ACC112 (cell line): ENCODE measurements at regions not wholly inside any gene's neighbourhood (a gene's known extent, or its start where the extent isn't known, plus 50 kb on each side); places are given as distances from the start of the nearest gene placed in this dataset.
"Not testable (repeated sequence)": the region's sequence is repeated elsewhere in the genome, so short reads cannot be mapped to it uniquely, and the experiment has no call there.

Experiments
- H2AFZ ChIP-seq: fragments of 200-600 bp; sonication (generic); one replicate; pipeline ENCODE4 v1.6.0; 2017; ENCODE audit warnings: antibody characterized with exemption, low read length; ENCODE audit not compliant: unreplicated experiment
- H3K27ac ChIP-seq: fragments of 200-600 bp; sonication (generic); 2 replicates; pipeline ENCODE4 v1.5.1; 2014; ENCODE audit warnings: low read depth, mild to moderate bottlenecking, antibody characterized with exemption, low read length, moderate library complexity
- H3K27me3 ChIP-seq: fragments of 200-600 bp; sonication (generic); 2 replicates; pipeline ENCODE4 v1.6.1; 2014; ENCODE audit warnings: mild to moderate bottlenecking, antibody characterized with exemption, low read length, moderate library complexity, mixed read lengths; ENCODE audit not compliant: insufficient read depth
- H3K36me3 ChIP-seq: fragments of 200-600 bp; sonication (generic); 2 replicates; pipeline ENCODE4 v1.6.1; 2016; ENCODE audit warnings: mild to moderate bottlenecking, antibody characterized with exemption, low read length, moderate library complexity, mixed read lengths; ENCODE audit not compliant: insufficient read depth
- H3K4me1 ChIP-seq: fragments of 200-600 bp; sonication (generic); one replicate; pipeline ENCODE4 v1.6.1; 2016; ENCODE audit warnings: low read length, mixed read lengths; ENCODE audit not compliant: insufficient read depth, unreplicated experiment, control insufficient read depth
- H3K4me3 ChIP-seq: fragments of 200-600 bp; sonication (generic); 2 replicates; pipeline ENCODE4 v1.5.1; 2014; ENCODE audit warnings: mild to moderate bottlenecking, low read depth, low read length
- H3K79me2 ChIP-seq: fragments of 200-600 bp; sonication (generic); one replicate; pipeline ENCODE4 v1.6.0; 2016; ENCODE audit warnings: low read length; ENCODE audit not compliant: control insufficient read depth, unreplicated experiment, insufficient read depth

DNA sequence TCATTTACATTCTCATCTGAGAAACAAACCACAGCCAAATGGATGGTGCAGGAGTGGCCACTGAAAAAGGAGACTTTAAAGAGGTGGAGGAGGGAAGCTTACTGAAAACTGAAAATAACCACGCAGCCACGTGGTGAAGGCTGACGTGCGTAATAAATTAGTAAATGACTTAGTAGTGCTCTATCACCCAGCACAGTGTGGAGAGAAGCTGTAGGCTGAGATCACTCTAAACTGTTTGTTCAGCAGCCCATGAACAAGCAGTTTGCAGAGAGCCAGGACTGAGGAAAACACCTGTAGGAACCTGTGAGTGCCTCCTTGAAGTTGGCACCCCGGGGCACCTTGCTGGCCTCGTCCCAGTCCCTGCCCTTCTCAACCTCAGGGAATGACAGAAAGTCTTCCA is 193.0 kb downstream of the TXNL1 start:
- Histone ChIP-seq H3K27me3 (peaks cover 11% of the 10 kb centered on the region; the same call in 1 of the 2 replicates), H3K4me1 (no peaks in the 10 kb centered on the region), H2AFZ (no peak overlapping the region), H3K4me3 (no peak overlapping the region), H3K27ac (no peak overlapping the region), H3K36me3 (no peaks in the 10 kb centered on the region), H3K79me2 (no peaks in the 10 kb centered on the region)

GRCh38 chr18:56444201-56444600 is 194.2 kb downstream of the TXNL1 start:
- Histone ChIP-seq H3K4me1 (no peaks in the 10 kb centered on the region), H3K36me3 (no peaks in the 10 kb centered on the region), H2AFZ (no peak overlapping the region), H3K4me3 (no peak overlapping the region), H3K27me3 (peaks cover 11% of the 10 kb centered on the region; the same call in 1 of the 2 replicates), H3K27ac (no peak overlapping the region), H3K79me2 (no peaks in the 10 kb centered on the region)

GRCh38 chr18:56443166-56443907 is 195.1 kb downstream of the TXNL1 start:
- no peaks in the 10 kb centered on the region for H3K79me2 ChIP-seq
- H3K36me3 ChIP-seq = no peaks in the 10 kb centered on the region
- peaks cover 11% of the 10 kb centered on the region; the same call in 1 of the 2 replicates for H3K27me3 ChIP-seq
- H3K27ac ChIP-seq = no peak overlapping the region
- H3K4me3 ChIP-seq = no peak overlapping the region
- H2AFZ ChIP-seq = no peak overlapping the region
- no peaks in the 10 kb centered on the region for H3K4me1 ChIP-seq

DNA sequence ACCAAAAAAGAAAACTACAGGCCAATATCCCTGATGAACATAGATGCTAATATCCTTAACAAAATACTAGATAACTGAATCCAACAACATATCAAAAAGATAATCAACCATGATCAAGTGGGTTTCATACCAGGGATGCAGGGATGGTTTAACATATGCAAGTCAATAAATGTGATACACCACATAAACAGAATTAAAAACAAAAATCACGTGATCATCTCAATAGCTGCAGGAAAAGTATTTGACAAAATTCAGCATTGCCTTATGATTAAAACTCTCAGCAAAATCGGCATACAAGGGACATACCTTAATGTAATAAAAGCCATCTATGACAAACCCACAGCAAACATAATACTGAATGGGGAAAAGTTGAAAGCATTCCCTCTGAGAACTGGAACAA is 199.9 kb downstream of the TXNL1 start:
- H3K4me3 ChIP-seq = not testable (repeated sequence)

GRCh38 chr18:56436651-56437050 is 201.7 kb downstream of the TXNL1 start:
- no peaks in the 10 kb centered on the region for H3K4me1 ChIP-seq
- no peak overlapping the region for H2AFZ ChIP-seq
- H3K79me2 ChIP-seq = no peaks in the 10 kb centered on the region
- H3K4me3 ChIP-seq = no peak overlapping the region
- H3K27me3 ChIP-seq = no peaks in the 10 kb centered on the region
- no peaks in the 10 kb centered on the region for H3K36me3 ChIP-seq
- no peak overlapping the region for H3K27ac ChIP-seq

More for the DNA sequence above, 199.9 kb downstream of the TXNL1 start:
- not testable (repeated sequence) for H3K27me3 ChIP-seq, H3K79me2 ChIP-seq, H3K4me1 ChIP-seq, H3K27ac ChIP-seq, H2AFZ ChIP-seq, H3K36me3 ChIP-seq

DNA sequence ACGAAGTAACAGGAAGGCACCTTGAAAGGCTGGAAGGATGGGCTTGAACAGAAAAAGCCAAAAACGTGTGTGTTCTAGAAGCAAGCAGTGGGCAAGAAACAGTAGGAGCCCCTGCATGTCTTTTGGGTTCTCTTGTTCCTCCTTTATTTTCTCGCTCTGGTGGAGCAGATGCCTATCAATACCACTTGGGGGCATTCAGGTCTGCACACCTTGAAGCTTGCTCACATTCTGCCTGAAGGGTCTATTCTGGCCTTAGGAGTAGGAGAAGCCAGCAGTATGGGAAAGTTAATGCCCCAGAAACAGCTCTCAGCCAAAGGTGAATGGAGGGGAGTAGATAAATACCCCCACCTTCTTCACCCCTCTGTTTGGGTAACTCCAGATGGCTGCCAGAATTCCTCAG is 204.5 kb downstream of the TXNL1 start:
- Histone ChIP-seq H3K27ac (no peak overlapping the region), H3K27me3 (no peaks in the 10 kb centered on the region), H2AFZ (no peak overlapping the region), H3K79me2 (no peaks in the 10 kb centered on the region), H3K4me1 (no peaks in the 10 kb centered on the region), H3K4me3 (no peak overlapping the region), H3K36me3 (no peaks in the 10 kb centered on the region)

DNA sequence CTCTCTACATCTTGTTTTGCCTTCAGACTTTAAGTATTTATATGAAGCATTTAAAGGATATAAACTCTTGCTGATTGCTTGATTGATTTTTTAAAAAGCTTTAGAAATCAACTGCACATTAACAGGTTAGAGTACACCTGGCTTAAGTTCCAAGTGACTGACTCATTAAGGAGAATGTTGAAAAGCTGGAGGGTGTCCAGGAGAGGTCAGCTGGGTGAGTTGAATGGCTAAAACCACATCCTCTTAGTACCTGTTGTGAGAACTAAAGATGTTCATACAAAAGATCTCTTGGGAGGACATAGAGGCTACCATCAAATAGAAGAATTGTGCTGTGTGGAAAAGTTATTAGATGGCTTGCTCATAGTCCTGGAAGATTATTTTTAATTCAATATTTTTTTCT is 206.8 kb downstream of the TXNL1 start:
- H3K4me1 ChIP-seq = no peaks in the 10 kb centered on the region
- no peaks in the 10 kb centered on the region for H3K79me2 ChIP-seq
- H3K27ac ChIP-seq = no peak overlapping the region
- no peaks in the 10 kb centered on the region for H3K27me3 ChIP-seq
- H2AFZ ChIP-seq = no peak overlapping the region
- no peaks in the 10 kb centered on the region for H3K36me3 ChIP-seq
- no peak overlapping the region for H3K4me3 ChIP-seq

DNA sequence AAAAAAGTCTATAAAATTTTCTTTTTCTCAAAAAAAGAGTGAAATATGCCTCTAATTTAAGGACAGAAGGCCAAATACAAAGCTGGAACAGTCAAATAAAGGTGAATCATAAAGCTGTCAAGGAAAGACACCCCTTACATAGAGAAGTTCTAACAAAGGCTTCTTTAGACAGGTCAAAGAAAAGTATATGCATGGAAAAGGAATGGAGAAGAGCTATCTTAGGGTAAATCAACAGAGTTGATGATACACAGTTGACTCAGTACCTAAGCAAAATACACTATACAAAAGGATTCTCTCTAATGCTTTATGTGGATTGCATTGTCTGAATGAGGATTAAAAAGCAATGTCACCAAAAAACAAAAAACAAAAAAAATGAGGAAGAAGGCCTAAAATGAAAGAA is 214.8 kb downstream of the TXNL1 start:
- Histone ChIP-seq H2AFZ (no peak overlapping the region), H3K27ac (no peak overlapping the region), H3K79me2 (no peaks in the 10 kb centered on the region), H3K36me3 (no peaks in the 10 kb centered on the region), H3K4me3 (no peak overlapping the region), H3K4me1 (no peaks in the 10 kb centered on the region), H3K27me3 (peaks cover 8% of the 10 kb centered on the region; the same call in 1 of the 2 replicates)

DNA sequence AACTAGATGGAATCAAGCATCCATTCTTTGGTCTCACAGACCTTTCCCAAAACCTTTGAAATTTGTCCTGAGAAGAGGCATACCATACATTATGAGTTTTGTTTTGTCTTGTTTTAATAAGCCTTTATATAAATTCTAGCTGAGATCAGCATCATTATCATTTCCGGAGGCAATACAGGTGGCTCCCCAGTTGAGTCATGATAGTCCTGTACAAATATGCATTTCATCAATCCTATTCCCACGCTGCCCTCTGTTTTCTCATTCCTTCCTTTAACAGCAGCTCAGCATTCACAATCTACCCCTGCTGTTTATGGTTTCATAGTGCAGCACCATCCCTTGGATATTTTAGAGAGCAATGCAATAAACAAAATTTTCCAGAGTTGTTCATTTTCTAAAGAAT is 216.7 kb downstream of the TXNL1 start:
- H3K27me3 ChIP-seq = peaks cover 8% of the 10 kb centered on the region; the same call in 1 of the 2 replicates
- no peaks in the 10 kb centered on the region for H3K4me1 ChIP-seq
- no peaks in the 10 kb centered on the region for H3K36me3 ChIP-seq
- no peak overlapping the region for H3K4me3 ChIP-seq
- H2AFZ ChIP-seq = no peak overlapping the region
- H3K79me2 ChIP-seq = no peaks in the 10 kb centered on the region
- no peak overlapping the region for H3K27ac ChIP-seq

- H3K27me3 ChIP-seq, H3K27ac ChIP-seq, H3K4me3 ChIP-seq, H3K4me1 ChIP-seq, H3K36me3 ChIP-seq, H3K79me2 ChIP-seq, H2AFZ ChIP-seq: not testable (repeated sequence)
Observed at GRCh38 chr18:56420868-56421267, 217.5 kb downstream of the TXNL1 start.

DNA sequence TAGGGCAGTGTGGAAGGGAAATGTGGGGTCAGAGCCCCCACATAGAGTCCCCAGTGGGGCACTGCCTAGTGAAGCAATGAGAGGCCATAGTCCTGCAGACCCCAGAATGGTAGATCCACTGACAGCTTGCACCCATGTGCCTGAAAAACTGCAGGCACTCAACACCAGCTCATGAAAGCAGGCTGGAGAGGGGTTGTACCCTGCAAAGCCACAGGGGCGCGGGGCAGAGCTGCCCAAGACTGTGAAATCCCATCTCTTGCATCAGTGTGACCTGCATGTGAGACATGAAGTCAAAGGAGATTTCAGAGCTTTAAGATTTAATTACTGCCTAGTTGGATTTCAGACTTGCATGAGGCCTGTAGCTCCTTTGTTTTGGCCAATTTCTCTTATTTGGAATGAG is 224.0 kb downstream of the TXNL1 start:
- H3K4me3 ChIP-seq = no peak overlapping the region
- H3K27ac ChIP-seq = no peak overlapping the region
- no peaks in the 10 kb centered on the region for H3K79me2 ChIP-seq
- H3K27me3 ChIP-seq = no peaks in the 10 kb centered on the region
- H2AFZ ChIP-seq = no peak overlapping the region
- no peaks in the 10 kb centered on the region for H3K36me3 ChIP-seq
- H3K4me1 ChIP-seq = no peaks in the 10 kb centered on the region
